ENCODE measurements at regions not wholly inside any gene's neighbourhood (a gene's known extent, or its start where the extent isn't known, plus 50 kb on each side); places are given as distances from the start of the nearest gene placed in this dataset.

DNA sequence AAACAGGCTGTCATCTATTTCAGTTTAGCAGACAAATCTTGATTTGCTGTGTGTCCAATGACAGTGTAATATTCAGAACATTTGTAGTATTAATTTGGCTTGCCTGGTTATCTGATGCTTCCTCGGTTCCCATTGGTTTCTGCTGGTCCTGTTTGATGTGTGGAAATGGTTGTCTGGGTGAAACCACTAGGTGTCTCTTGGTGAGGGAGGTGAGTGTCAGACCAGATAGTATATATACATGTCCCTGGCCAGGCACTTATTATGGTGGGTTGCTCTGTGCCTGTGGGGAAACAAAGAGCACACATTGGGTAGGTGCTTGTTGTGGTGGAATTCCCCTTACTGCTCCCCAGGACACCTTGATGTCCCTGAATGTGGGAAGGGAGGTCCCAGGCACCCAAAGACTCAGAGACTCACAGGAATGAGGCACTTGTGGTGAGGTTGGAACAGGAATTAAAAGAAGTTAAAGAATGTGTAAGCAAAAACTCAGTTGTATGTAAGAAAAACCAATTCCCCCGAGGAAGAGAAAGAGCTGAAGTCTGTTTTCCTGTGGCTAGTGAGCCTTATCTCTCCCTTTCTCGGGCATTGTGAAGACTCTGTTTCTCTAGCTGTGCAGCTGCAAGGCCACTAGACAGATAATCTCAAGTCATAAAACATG lies 1519.1 kb downstream of the BRINP3 start:
- Mint-ChIP-seq H3K4me3 (no peak overlapping the region), H3K4me1 (no peaks in the 10 kb centered on the region), H3K36me3 (peaks cover 0 to 4% (median 3%) of the 10 kb centered on the region in 3 donors), H3K9me3 (peaks cover 8 to 64% (median 38%) of the 10 kb centered on the region in 6 donors), H3K27ac (no peak overlapping the region), H3K27me3 (ENCODE audit: low read depth in 3 of 3) (peaks cover 0 to 2% (median 2%) of the 10 kb centered on the region in 3 donors)
- no peak for DNase-seq

DNA sequence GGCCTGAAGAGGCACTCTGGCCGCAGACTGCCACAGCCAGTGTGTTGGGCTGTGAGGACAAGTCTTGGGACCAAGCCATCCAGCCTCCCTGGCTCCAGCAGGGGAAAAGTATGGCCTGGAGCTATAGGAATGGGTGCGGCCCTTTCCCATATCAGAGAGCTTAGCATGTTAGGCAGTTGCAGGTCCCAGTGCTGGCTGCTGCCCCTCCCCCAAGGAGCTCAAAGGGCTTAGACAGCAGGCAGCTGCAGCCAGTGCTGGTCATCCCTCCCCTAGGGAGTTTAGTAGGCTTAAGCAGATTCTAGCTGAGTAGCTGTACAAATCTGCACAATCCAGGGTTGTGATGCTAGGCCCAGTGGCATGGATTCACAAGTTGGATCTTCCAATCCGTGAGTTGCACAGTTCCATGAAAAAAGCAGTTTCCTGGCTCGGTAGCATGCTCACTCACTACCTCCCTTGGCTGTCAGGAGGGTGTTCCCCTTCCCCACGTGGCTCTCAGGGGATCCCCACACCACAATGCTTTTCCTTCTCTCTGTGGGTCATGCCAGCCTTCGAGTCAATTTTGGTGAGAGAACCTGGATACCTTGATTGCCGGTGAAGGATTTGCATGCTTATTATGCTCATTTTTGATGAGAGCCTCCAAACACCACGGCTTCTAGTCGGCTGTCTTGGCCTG lies 1490.8 kb downstream of the BRINP3 start:
- H3K9me3 Mint-ChIP-seq = peaks cover 14 to 75% (median 47%) of the 10 kb centered on the region in 6 donors
- no peaks in the 10 kb centered on the region for H3K4me1 Mint-ChIP-seq
- H3K4me3 Mint-ChIP-seq = no peak overlapping the region
- DNase-seq = no peak
- H3K27ac Mint-ChIP-seq = no peak overlapping the region
- peaks cover 0 to 12% (median 0%) of the 10 kb centered on the region in 3 donors for H3K36me3 Mint-ChIP-seq
- H3K27me3 Mint-ChIP-seq (ENCODE audit: low read depth in 3 of 3) = no peaks in the 10 kb centered on the region

DNA sequence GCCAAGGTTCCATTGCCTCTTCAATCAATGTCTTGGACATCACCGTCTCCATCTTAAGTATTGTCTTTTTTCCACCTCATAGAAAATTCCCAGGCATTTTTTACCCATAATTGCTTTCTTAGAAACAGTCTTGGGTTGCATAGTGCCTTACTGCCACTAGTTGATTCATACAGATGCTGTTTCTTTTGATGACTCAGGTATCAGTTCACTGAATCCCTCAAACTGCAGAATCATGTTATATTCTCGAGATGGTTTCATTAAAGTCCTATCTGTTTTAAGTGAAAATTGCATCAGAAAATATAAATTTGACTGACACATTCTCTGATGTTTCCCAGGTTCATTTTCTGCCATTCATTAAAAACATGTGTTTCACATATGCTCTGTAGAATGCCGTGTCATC lies 1489.1 kb downstream of the BRINP3 start:
- DNase-seq = no peak
- peaks cover 0 to 12% (median 0%) of the 10 kb centered on the region in 3 donors for H3K36me3 Mint-ChIP-seq
- H3K9me3 Mint-ChIP-seq = peaks cover 16 to 66% (median 45%) of the 10 kb centered on the region in 6 donors
- H3K27me3 Mint-ChIP-seq (ENCODE audit: low read depth in 3 of 3) = no peaks in the 10 kb centered on the region
- no peak overlapping the region for H3K4me3 Mint-ChIP-seq
- no peaks in the 10 kb centered on the region for H3K4me1 Mint-ChIP-seq
- H3K27ac Mint-ChIP-seq = no peak overlapping the region

DNA sequence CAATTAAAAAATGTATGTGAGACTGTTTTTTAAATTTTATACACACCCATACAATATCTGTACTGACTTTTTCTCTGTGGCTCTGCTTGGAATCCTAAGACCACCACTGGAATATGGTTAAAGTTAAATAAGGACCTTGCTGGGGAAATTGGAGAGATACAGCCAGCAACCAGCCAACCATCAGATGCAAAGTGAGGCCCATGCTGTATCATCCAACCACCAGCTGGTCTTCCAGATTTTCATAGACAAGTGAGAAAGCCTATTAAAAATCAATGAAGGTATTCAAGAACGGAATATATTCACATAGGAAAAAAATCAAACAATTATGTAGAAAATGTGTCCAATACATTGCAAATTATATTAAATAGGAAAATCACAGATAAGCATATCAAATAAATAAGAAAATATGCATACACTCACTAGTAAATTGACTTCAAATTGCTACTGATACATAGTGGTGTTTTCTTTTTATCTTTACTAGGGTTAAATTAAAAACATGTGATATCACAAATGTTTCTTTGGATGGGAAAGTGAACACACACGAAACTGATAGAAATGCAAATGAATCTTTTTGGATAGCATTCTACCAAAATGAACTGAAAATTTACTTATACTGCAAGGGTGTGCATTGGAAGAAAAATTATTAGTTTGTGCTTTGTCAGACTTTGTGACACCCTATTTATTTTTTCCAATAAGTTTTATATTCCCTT lies 1486.3 kb downstream of the BRINP3 start:
- Mint-ChIP-seq H3K9me3 (peaks cover 10 to 52% (median 31%) of the 10 kb centered on the region in 6 donors), H3K4me3 (no peak overlapping the region), H3K36me3 (peaks cover 0 to 6% (median 0%) of the 10 kb centered on the region in 3 donors), H3K27me3 (ENCODE audit: low read depth in 3 of 3) (no peaks in the 10 kb centered on the region), H3K4me1 (no peaks in the 10 kb centered on the region), H3K27ac (no peak overlapping the region)
- DNase-seq = no peak

DNA sequence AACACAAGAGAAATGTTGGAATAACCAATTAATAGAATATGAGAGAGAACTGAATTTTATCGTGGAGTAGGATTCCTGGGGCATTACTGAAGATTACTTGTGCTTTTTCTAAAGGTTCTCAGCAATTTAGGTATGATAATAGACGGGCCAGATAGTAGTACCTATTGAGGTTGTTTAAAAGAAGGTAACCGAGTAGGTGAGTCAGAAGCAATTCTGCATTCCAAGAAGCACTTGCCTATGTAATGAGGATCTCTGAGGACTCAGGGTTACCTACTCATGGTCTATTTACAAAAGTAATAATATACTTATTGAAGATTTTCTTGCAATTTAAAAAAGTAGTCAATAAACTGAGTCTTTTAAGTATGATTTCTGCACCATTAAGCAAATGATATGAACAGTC lies 1469.8 kb downstream of the BRINP3 start:
- Mint-ChIP-seq H3K4me3 (no peak overlapping the region), H3K4me1 (no peaks in the 10 kb centered on the region), H3K9me3 (peaks cover 8 to 38% (median 18%) of the 10 kb centered on the region in 6 donors), H3K27me3 (ENCODE audit: low read depth in 3 of 3) (no peaks in the 10 kb centered on the region), H3K36me3 (peaks cover 0 to 3% (median 0%) of the 10 kb centered on the region in 3 donors), H3K27ac (no peak overlapping the region)
- DNase-seq = no peak

DNA sequence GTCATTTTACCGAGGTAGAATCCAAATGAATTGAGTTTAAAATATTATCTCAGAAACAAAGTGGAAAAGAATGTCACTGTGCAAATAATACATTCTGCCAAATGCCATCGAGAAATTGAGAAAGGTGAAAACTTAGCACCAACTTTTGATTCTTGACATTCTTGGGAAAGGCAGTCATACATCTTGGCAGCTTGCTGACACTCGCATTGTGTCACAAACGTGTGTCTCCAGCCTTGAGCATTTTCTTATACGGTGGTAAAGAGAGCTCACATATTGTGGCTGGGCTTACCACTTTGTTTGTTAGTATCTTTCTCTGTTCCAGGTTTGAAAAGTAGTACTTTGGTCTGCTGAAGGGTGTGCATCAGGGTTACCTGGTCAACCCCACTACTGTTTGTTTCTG lies 1456.1 kb downstream of the BRINP3 start:
- Mint-ChIP-seq H3K4me1 (no peaks in the 10 kb centered on the region), H3K27me3 (ENCODE audit: low read depth in 3 of 3) (no peaks in the 10 kb centered on the region), H3K36me3 (peaks cover 0 to 5% (median 0%) of the 10 kb centered on the region in 3 donors), H3K27ac (no peak overlapping the region), H3K9me3 (peaks cover 16 to 60% (median 36%) of the 10 kb centered on the region in 6 donors), H3K4me3 (no peak overlapping the region)
- DNase-seq = no peak

DNA sequence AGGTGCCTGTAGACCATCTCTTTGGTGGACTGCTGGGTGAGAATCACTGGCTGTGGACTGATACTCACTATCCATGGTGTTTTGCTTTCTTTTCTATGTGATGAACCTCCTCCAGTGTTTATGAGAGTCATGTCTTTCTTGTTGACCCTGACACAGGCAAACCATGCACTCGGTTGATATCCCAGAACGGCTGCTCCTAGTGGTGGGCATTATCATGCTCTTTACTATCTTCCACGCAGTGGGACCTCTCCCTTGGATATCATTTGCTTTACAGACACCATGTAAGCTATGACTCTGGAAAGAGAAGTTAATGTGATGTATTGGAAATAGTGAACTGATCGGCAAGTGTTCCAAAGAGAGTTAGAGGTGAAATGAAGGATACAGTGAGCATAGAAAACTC lies 1455.6 kb downstream of the BRINP3 start:
- H3K4me3 Mint-ChIP-seq = no peak overlapping the region

DNA sequence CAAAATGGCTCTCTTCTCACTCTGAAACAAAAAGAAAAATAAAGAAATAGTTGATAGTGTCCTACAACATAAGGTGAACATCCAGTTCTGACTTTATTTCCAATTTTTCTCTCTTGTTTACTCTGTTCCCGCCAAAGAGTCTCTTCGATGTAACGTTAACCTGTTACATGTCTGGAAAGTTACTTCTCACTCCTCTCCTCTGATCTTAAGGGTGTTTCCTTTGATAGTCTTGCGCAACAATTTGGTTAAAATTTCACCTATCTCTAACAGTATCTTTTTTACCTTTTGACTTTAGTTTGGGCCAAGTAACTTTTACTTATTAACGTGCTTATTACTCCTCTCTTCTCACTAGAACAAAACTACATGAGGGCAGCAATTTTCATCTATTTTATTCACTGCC lies 1450.2 kb downstream of the BRINP3 start:
- Mint-ChIP-seq H3K27ac (no peak overlapping the region), H3K9me3 (peaks cover 12 to 53% (median 27%) of the 10 kb centered on the region in 6 donors)

More for the DNA sequence above, 1455.6 kb downstream of the BRINP3 start:
- DNase-seq = no peak
- H3K27ac Mint-ChIP-seq = no peak overlapping the region
- H3K36me3 Mint-ChIP-seq = peaks cover 0 to under 1% (median 0%) of the 10 kb centered on the region in 3 donors
- H3K9me3 Mint-ChIP-seq = peaks cover 11 to 58% (median 31%) of the 10 kb centered on the region in 6 donors
- no peaks in the 10 kb centered on the region for H3K27me3 Mint-ChIP-seq (ENCODE audit: low read depth in 3 of 3)
- H3K4me1 Mint-ChIP-seq = no peaks in the 10 kb centered on the region

DNA sequence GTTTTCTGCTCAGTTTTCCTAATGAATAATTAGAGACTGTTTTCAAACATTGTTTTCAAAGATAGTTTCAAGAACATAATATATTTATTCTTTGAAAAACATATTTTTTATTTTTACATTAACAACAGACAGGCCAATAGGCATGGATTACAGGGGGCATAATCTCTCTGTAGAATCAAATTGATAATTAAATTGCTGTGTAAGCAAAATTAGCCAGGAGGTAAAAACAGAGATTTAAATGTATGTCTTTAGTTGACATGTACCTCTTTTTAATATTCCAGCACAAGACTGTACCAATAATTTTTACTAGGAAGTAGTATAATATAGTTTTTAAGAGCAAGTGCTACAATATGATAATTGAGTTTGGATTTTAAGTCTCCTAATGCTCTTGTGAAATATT lies 1444.5 kb downstream of the BRINP3 start:
- Mint-ChIP-seq H3K36me3 (no peaks in the 10 kb centered on the region), H3K9me3 (peaks cover 12 to 47% (median 19%) of the 10 kb centered on the region in 6 donors), H3K4me3 (no peak overlapping the region), H3K4me1 (no peaks in the 10 kb centered on the region), H3K27ac (no peak overlapping the region), H3K27me3 (ENCODE audit: low read depth in 3 of 3) (peaks cover 0 to 2% (median 0%) of the 10 kb centered on the region in 3 donors)
- no peak for DNase-seq

More for the DNA sequence above, 1450.2 kb downstream of the BRINP3 start:
- DNase-seq = no peak
- Mint-ChIP-seq H3K27me3 (ENCODE audit: low read depth in 3 of 3) (peaks cover 0 to 3% (median 0%) of the 10 kb centered on the region in 3 donors), H3K4me3 (no peak overlapping the region), H3K36me3 (no peaks in the 10 kb centered on the region), H3K4me1 (no peaks in the 10 kb centered on the region)

DNA sequence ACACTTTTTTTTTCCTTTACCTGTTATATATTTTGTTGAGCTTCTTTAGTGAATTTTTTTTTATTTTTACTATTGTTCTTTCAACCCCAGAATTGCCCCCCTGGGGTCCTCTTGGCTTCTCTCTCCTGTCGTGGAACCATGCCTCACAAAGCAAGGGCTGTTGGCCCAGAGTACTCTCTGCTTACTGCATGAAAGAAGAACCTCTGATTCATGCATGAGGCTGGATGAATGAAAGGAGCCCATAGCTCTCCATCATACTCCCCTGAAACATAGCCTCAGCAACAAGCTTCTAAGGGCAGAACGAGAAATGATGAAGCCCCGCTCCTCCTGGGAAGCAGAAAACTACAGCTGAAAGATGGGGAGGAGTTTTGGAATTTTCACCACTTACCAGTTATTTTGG lies 1441.0 kb downstream of the BRINP3 start:
- no peak overlapping the region for H3K27ac Mint-ChIP-seq
- no peaks in the 10 kb centered on the region for H3K4me1 Mint-ChIP-seq

DNA sequence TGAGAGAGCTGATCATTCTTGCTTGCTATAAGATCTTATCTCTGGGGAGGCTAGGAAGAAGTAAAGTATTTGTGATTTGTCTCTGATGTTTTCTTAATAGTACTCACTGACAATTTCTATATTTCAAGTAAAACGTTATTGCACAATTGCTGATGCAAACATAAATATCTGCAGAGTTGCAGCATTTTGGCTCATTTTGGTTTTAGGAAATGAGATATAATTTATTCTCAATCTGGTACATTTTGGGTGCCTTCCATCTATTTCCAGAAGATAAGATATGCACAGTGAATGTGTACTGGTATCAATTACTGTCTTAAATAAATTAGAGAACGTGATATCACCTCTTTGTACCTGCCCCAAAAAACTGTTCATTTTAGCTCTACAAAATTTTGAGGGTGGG lies 1431.5 kb downstream of the BRINP3 start:
- Mint-ChIP-seq H3K4me3 (no peak overlapping the region), H3K36me3 (no peaks in the 10 kb centered on the region), H3K9me3 (peaks cover 4 to 61% (median 33%) of the 10 kb centered on the region in 6 donors), H3K27ac (no peak overlapping the region), H3K27me3 (ENCODE audit: low read depth in 3 of 3) (no peaks in the 10 kb centered on the region), H3K4me1 (no peaks in the 10 kb centered on the region)
- no peak for DNase-seq

More for the DNA sequence above, 1441.0 kb downstream of the BRINP3 start:
- Mint-ChIP-seq H3K4me3 (no peak overlapping the region), H3K36me3 (no peaks in the 10 kb centered on the region), H3K9me3 (peaks cover 13 to 37% (median 23%) of the 10 kb centered on the region in 6 donors), H3K27me3 (ENCODE audit: low read depth in 3 of 3) (peaks cover 0 to 2% (median 0%) of the 10 kb centered on the region in 3 donors)
- DNase-seq = no peak

DNA sequence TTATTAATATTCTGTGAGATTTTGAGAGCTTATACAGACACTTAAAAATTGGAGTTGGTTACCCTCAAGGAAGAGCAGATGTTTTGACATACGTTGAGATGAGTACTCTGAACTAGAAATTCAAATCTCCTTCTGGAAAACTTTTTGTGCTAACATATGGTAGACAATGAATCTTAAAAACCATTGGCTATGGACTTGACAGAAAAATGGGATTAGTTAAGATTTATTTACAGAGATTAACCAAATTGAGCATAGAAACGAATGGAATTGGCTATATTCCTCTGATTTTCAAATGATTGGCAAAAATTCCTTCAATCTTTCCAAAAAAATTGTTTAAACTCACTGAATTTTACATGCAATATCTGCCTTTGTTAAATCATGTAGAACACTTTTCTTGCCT lies 1392.9 kb downstream of the BRINP3 start:
- Mint-ChIP-seq H3K4me1 (no peaks in the 10 kb centered on the region), H3K9me3 (peaks cover 8 to 50% (median 27%) of the 10 kb centered on the region in 6 donors), H3K36me3 (no peaks in the 10 kb centered on the region), H3K27me3 (ENCODE audit: low read depth in 3 of 3) (no peaks in the 10 kb centered on the region), H3K27ac (no peak overlapping the region), H3K4me3 (no peak overlapping the region)
- no peak for DNase-seq

DNA sequence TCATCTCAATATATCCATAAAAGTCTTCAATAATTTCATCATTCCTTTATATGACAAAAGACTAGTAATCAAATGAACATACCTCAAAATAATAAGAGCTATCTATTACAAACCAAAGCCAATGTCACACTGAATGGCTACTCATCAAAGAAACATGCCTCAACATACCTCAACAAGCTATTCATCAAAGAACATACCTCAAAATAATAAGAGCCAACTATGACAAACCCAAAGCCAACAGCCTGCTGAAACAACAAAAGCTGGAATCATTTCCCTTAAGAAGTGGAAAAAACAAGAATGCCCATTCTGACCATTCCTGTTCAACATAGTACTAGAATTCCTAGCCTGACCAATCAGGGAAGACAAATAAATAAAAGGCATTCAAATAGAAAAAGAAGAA lies 1373.7 kb downstream of the BRINP3 start:
- Mint-ChIP-seq H3K36me3 (peaks cover 0 to 5% (median 0%) of the 10 kb centered on the region in 3 donors), H3K4me1 (no peaks in the 10 kb centered on the region), H3K27ac (no peak overlapping the region), H3K27me3 (ENCODE audit: low read depth in 3 of 3) (no peaks in the 10 kb centered on the region), H3K4me3 (no peak overlapping the region), H3K9me3 (peaks cover 12 to 64% (median 45%) of the 10 kb centered on the region in 6 donors)
- no peak for DNase-seq
